Activated CD4-positive, alpha-beta T cell treated with anti-CD3 and anti-CD28 coated beads for 36 hours (primary cell): ENCODE measurements at regions not wholly inside any gene's neighbourhood (a gene's known extent, or its start where the extent isn't known, plus 50 kb on each side); places are given as distances from the start of the nearest gene placed in this dataset.

Experiments
- ATAC-seq: fragments of 200-7000 bp; cut with Tn5 transposase; one replicate; pipeline ENCODE4 v1.10.0; 2021; ENCODE audit warnings: mild to moderate bottlenecking, moderate library complexity
- CTCF ChIA-PET: fragments of 350-600 bp; sonication (Branson Sonifier 250); formaldehyde crosslinking; loops from one replicate; lab custom pipeline; 2021; ENCODE audit warnings: antibody characterized with exemption; lab: Charles Lee
- POLR2A ChIA-PET: fragments of 350-600 bp; sonication (Branson Sonifier 250); formaldehyde crosslinking; loops from one replicate; lab custom pipeline; 2021; ENCODE audit warnings: antibody characterized with exemption, inconsistent platforms; lab: Charles Lee
- DNase-seq: peaks from one replicate; pipeline ENCODE4 v3.0.0-alpha.2; 2020
- H3K27ac Mint-ChIP-seq: one replicate; pipeline ENCODE4 v1.8.0; 2021; ENCODE audit warnings: mixed read lengths
- H3K27me3 Mint-ChIP-seq: one replicate; pipeline ENCODE4 v1.8.0; 2021; ENCODE audit warnings: mixed read lengths
- H3K36me3 Mint-ChIP-seq: one replicate; pipeline ENCODE4 v1.8.0; 2021; ENCODE audit warnings: low read depth, mixed read lengths
- H3K4me1 Mint-ChIP-seq: one replicate; pipeline ENCODE4 v1.8.0; 2021; ENCODE audit warnings: mixed read lengths
- H3K4me3 Mint-ChIP-seq: one replicate; pipeline ENCODE4 v1.8.0; 2021; ENCODE audit warnings: mild to moderate bottlenecking, moderate library complexity, mixed read lengths
- H3K9me3 Mint-ChIP-seq: one replicate; pipeline ENCODE4 v1.8.0; 2021; ENCODE audit warnings: low read depth, mixed read lengths
- intact Hi-C, 2 experiments: fragments of 100-400 bp; cut with DNase I in 1 of 2; cut with micrococcal nuclease in 1 of 2; formaldehyde crosslinking; loops; one replicate each; pipeline versions ENCODE4 v1.14.2 to v1.15.1; 2022 to 2024; cut with DNase I, micrococcal nuclease

DNA sequence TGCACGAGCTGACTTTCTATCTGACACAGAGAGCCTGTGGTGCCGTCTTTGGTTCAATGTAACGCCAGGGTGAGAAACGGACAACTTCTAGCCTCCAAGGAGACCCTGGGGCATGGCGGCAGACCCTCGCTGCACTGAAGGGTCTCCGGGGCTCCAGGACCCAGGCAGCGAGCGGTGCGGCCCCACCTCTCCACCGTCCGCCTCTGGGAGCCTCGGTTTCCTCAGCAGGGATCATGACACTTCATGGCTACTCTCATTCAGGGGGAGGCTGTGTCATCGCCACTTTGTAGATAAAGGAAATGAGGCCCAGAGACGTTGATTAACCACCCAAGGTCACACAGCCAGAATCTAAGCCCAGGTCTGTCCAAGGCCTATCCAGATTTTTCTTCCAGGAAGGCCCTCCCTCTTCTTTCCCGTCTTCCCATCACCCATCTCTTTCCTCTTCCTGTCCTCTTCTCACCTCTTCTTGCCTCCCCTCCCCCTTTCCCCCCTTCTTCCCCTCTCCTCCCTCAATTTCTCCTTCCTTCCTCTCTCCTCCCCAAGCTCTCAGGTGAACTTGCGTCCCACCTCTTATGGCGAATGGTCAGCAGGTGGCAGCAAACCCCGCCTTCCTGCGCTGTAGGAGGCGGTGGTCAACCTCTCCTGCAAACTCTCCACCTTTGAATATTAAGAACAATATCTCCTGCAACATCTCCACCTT lies 69.3 kb upstream of the HMX1 start:
- ChIA-PET POLR2A (no interaction called here), CTCF (no interaction called here)
- H3K9me3 Mint-ChIP-seq: no peaks in the 10 kb centered on the region
- intact Hi-C loops: no loop called here
- H3K27me3 Mint-ChIP-seq: peaks cover 2% of the 10 kb centered on the region
- H3K4me3 Mint-ChIP-seq: no peak overlapping the region
- no peaks in the 10 kb centered on the region for H3K36me3 Mint-ChIP-seq
- ATAC-seq: no peak
- no peaks in the 10 kb centered on the region for H3K4me1 Mint-ChIP-seq
- peak; percentile 44 for DNase-seq
- no peak overlapping the region for H3K27ac Mint-ChIP-seq

- no peak overlapping the region for H3K27ac Mint-ChIP-seq
- DNase-seq (no peak), ATAC-seq (no peak)
- intact Hi-C loops: no loop called here
- CTCF ChIA-PET: no interaction called here
- POLR2A ChIA-PET: no interaction called here
- no peak overlapping the region for H3K4me3 Mint-ChIP-seq
- H3K36me3 Mint-ChIP-seq: no peaks in the 10 kb centered on the region
- H3K9me3 Mint-ChIP-seq: no peaks in the 10 kb centered on the region
- H3K4me1 Mint-ChIP-seq: no peaks in the 10 kb centered on the region
- H3K27me3 Mint-ChIP-seq: peaks cover 2% of the 10 kb centered on the region
These were observed 68.5 kb upstream of the HMX1 start for GRCh38 chr4:8939840-8940742.

DNA sequence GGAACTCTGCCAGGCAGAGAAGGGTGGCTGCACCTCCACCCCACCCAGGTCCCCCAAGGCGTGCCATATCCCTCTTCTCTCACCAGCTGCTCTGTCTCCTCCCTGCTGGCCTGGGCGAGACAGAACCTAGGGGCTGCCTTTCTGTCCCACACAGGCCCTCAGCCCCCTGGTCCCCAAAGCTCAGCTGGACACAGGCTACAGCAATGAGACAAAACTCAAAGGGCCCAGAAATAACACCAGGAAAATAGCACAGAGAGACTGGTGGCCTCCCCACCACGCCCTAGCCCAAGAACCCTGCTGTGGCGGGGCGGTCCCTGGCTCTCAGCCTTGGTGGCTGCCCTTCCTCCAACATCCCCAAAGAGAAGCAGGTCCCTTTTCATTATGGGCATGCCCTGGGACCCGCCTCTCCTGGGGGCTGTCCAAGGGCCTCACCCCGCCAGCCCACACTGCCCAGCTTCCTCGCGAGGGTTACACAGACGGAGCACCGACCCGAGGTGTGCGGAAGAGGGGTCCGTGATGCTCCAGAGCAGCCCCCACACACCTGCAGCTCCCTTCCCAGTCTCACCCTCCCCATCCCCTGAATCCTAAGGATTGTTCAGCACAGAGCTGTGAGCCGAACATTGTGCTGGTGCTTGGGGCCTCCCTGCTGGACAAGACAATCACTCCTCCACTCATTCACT lies 67.7 kb upstream of the HMX1 start:
- no peak for DNase-seq

DNA sequence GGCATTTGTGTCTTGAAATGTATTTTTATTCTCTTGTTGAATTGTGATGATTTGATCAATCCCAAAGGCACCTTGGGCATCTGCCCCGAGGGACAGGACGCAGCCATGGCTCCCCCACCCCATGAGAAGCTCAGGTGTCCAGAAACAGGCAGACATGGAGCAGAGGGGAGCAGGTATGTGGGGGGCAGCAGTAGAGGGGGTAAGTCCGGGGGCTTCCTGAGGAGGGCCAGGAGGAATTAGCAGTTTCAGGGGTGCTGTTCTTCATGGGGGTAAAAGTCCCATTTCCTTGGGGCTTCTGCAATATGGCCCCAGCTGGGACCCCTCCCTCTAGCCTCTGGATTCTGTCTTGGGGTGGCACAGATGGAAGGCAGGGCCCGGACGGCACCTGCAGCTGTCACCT lies 67.0 kb upstream of the HMX1 start:
- Mint-ChIP-seq H3K4me3 (no peak overlapping the region), H3K36me3 (no peaks in the 10 kb centered on the region), H3K4me1 (no peaks in the 10 kb centered on the region), H3K27me3 (peaks cover 2% of the 10 kb centered on the region), H3K9me3 (peaks cover 4% of the 10 kb centered on the region), H3K27ac (no peak overlapping the region)
- ChIA-PET POLR2A (no interaction called here), CTCF (no interaction called here)
- no peak for ATAC-seq
- intact Hi-C loops: no loop called here
- no peak for DNase-seq

More for the DNA sequence above, 67.7 kb upstream of the HMX1 start:
- Mint-ChIP-seq H3K4me1 (no peaks in the 10 kb centered on the region), H3K36me3 (no peaks in the 10 kb centered on the region), H3K4me3 (no peak overlapping the region), H3K9me3 (no peaks in the 10 kb centered on the region), H3K27ac (no peak overlapping the region), H3K27me3 (peaks cover 2% of the 10 kb centered on the region)
- ATAC-seq: no peak
- POLR2A ChIA-PET: no interaction called here
- CTCF ChIA-PET: no interaction called here
- intact Hi-C loops: no loop called here

GRCh38 chr4:8938137-8938536 lies 66.5 kb upstream of the HMX1 start:
- DNase-seq (no peak), ATAC-seq (no peak)
- peaks cover 4% of the 10 kb centered on the region for H3K9me3 Mint-ChIP-seq
- ChIA-PET CTCF (no interaction called here), POLR2A (no interaction called here)
- no peaks in the 10 kb centered on the region for H3K36me3 Mint-ChIP-seq
- no peaks in the 10 kb centered on the region for H3K4me1 Mint-ChIP-seq
- no peak overlapping the region for H3K4me3 Mint-ChIP-seq
- peaks cover 2% of the 10 kb centered on the region for H3K27me3 Mint-ChIP-seq
- no peak overlapping the region for H3K27ac Mint-ChIP-seq
- intact Hi-C loops: no loop called here

GRCh38 chr4:8932884-8933283 lies 61.2 kb upstream of the HMX1 start:
- POLR2A ChIA-PET: no interaction called here
- peaks cover 2% of the 10 kb centered on the region for H3K27me3 Mint-ChIP-seq
- H3K36me3 Mint-ChIP-seq: no peaks in the 10 kb centered on the region
- intact Hi-C loops: no loop called here
- peaks cover 4% of the 10 kb centered on the region for H3K9me3 Mint-ChIP-seq
- H3K27ac Mint-ChIP-seq: no peak overlapping the region
- no peak for DNase-seq
- CTCF ChIA-PET: no interaction called here
- ATAC-seq: no peak
- no peak overlapping the region for H3K4me3 Mint-ChIP-seq
- H3K4me1 Mint-ChIP-seq: no peaks in the 10 kb centered on the region

GRCh38 chr4:8928074-8928473 lies 56.4 kb upstream of the HMX1 start:
- Mint-ChIP-seq H3K36me3 (no peaks in the 10 kb centered on the region), H3K27me3 (peaks cover 2% of the 10 kb centered on the region), H3K9me3 (peaks cover 6% of the 10 kb centered on the region), H3K27ac (no peak overlapping the region), H3K4me1 (no peaks in the 10 kb centered on the region), H3K4me3 (no peak overlapping the region)
- ChIA-PET CTCF (no interaction called here), POLR2A (no interaction called here)
- intact Hi-C loops: no loop called here
- ATAC-seq (no peak), DNase-seq (no peak)

DNA sequence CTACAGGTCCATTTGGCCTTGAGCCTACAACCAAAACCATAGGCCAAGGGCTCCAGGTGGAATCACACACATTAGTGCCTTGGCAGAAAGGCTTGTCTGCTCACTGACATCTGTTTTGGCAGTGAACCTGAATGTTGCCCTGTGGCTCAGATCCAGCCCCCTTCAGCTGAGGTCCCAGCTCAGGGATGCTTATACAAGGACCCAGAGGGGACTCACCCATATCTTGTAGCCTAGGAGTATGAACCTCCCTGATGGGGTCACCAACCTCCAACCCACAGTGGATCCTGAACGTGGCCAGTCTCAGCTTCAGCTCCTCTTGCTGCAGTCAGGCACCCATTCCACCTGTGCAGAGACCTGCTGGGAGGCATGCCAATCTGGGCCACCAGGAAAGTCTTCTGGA lies 50.8 kb upstream of the HMX1 start:
- Mint-ChIP-seq H3K4me1 (no peaks in the 10 kb centered on the region), H3K9me3 (peaks cover 9% of the 10 kb centered on the region), H3K27me3 (peaks cover 6% of the 10 kb centered on the region), H3K27ac (no peak overlapping the region), H3K36me3 (no peaks in the 10 kb centered on the region), H3K4me3 (no peak overlapping the region)
- ChIA-PET CTCF (interaction anchor here (1.0 kb wide), 1 partner anchor 315 kb away, joined by 6 read pairs; no protein-coding TSS in a partner anchor), POLR2A (no interaction called here)
- ATAC-seq: no peak
- intact Hi-C loops: no loop called here
- no peak for DNase-seq

GRCh38 chr4:8921465-8921864 lies 49.8 kb upstream of the HMX1 start:
- Mint-ChIP-seq H3K4me1 (no peaks in the 10 kb centered on the region), H3K27ac (no peak overlapping the region), H3K9me3 (peaks cover 9% of the 10 kb centered on the region), H3K27me3 (peaks cover 6% of the 10 kb centered on the region), H3K36me3 (no peaks in the 10 kb centered on the region), H3K4me3 (no peak overlapping the region)
- ATAC-seq: no peak
- no peak for DNase-seq
- intact Hi-C loops: no loop called here
- ChIA-PET POLR2A (no interaction called here), CTCF (no interaction called here)
